ENCODE measurements at regions not wholly inside any gene's neighbourhood (a gene's known extent, or its start where the extent isn't known, plus 50 kb on each side); places are given as distances from the start of the nearest gene placed in this dataset.

- no peak for TF ChIP-seq REST (IDR thresholded peaks at IDR 0.05; ENCODE audit: low read depth)
- no peak for TF ChIP-seq POLR2A (IDR thresholded peaks at IDR 0.05; ENCODE audit: borderline replicate concordance, extremely low read depth, insufficient read depth, insufficient read length)
- no peak for TF ChIP-seq SRF (IDR thresholded peaks at IDR 0.05; ENCODE audit: low read depth)
Measured at GRCh38 chr4:30427932-30428331, 292.2 kb upstream of the PCDH7 start (continued).

GRCh38 chr4:30429813-30430761 lies 290.1 kb upstream of the PCDH7 start:
- peak overlapping the region; percentile 79 for H2AFZ ChIP-seq (ENCODE audit: low read depth, low read length, poor library complexity, severe bottlenecking)
- no peaks in the 10 kb centered on the region for H4K20me1 ChIP-seq (ENCODE audit: insufficient read depth)
- peak overlapping the region; percentile 27 for H3K4me2 ChIP-seq (ENCODE audit: low read length)
- peak; percentile 68 for TF ChIP-seq JUND (IDR thresholded peaks at IDR 0.05)
- TF ChIP-seq TCF7L2 (IDR thresholded peaks at IDR 0.05; ENCODE audit: borderline replicate concordance, extremely low read depth, insufficient read depth, insufficient read length), result no peak
- TF ChIP-seq CBX3 (IDR thresholded peaks at IDR 0.05; ENCODE audit: low read depth), result peak; percentile 56
- TF ChIP-seq CEBPB (IDR thresholded peaks at IDR 0.05; ENCODE audit: low read depth), result no peak
- no peak for TF ChIP-seq POLR2A (IDR thresholded peaks at IDR 0.05; ENCODE audit: borderline replicate concordance, extremely low read depth, insufficient read depth, insufficient read length)
- TF ChIP-seq SP1 (IDR thresholded peaks at IDR 0.05; ENCODE audit: low read depth), result peak; percentile 47
- TF ChIP-seq FOSL1 (IDR thresholded peaks at IDR 0.05; ENCODE audit: low read depth), result peak; percentile 87
- H3K9ac ChIP-seq (ENCODE audit: low read length), result no peak overlapping the region
- H3K9me2 ChIP-seq (ENCODE audit: insufficient read depth), result no peaks in the 10 kb centered on the region
- H3K36me3 ChIP-seq (ENCODE audit: control insufficient read depth in 1 of 2, insufficient read depth in 2 of 2, low read length in 2 of 2), result no peaks in the 10 kb centered on the region
- peaks cover 0 to 3% of the 10 kb centered on the region in 2 experiments; a peak in 2 of 4 replicates for H3K9me3 ChIP-seq (ENCODE audit: control insufficient read depth in 1 of 2, insufficient read depth in 1 of 2, low read depth in 1 of 2, low read length in 2 of 2)
- ChIA-PET CTCF (no interaction called here), POLR2A (no interaction called here), RAD21 (ENCODE audit: low non-redundant PET in 1 of 2, low total read pairs in 2 of 2, uncharacterized antibody in 2 of 2, unreplicated experiment in 2 of 2) (no interaction called here)
- DNase-seq (ENCODE audit: low read depth, low spot score), result peak; percentile 38
- H3K79me2 ChIP-seq (ENCODE audit: insufficient read depth, low read length), result no peaks in the 10 kb centered on the region
- no peaks in the 10 kb centered on the region for H3K27me3 ChIP-seq (ENCODE audit: insufficient read depth, low read length)
- ATAC-seq, result peak; percentile 69
- peak overlapping the region; percentile 0; the same call in 1 of the 2 replicates for H3K27ac ChIP-seq (ENCODE audit: low read depth, low read length)
- no peak overlapping the region for H3K4me3 ChIP-seq (replicated peaks in 1 of 2; ENCODE audit: low read depth in 1 of 2, low read length in 2 of 2)
- intact Hi-C loops (cut with micrococcal nuclease), result no loop called here
- BruUV-seq (replicated peaks), result no TSS peak
- peaks cover 0 to 11% of the 10 kb centered on the region in 2 experiments; a peak in 2 of 4 replicates for H3K4me1 ChIP-seq (ENCODE audit: control insufficient read depth in 1 of 2, insufficient read depth in 2 of 2, low read length in 2 of 2)

Measured in HCT116 (cell line).